GM21360 (cell line): ENCODE measurements at regions not wholly inside any gene's neighbourhood (a gene's known extent, or its start where the extent isn't known, plus 50 kb on each side); places are given as distances from the start of the nearest gene placed in this dataset.

Experiments used
- ATAC-seq: cut with Tn5 transposase; IDR thresholded peaks from one replicate; pipeline ENCODE4 v1.9.1; 2021; ENCODE audit warnings: mild to moderate bottlenecking, moderate library complexity; ENCODE audit not compliant: unreplicated experiment

DNA sequence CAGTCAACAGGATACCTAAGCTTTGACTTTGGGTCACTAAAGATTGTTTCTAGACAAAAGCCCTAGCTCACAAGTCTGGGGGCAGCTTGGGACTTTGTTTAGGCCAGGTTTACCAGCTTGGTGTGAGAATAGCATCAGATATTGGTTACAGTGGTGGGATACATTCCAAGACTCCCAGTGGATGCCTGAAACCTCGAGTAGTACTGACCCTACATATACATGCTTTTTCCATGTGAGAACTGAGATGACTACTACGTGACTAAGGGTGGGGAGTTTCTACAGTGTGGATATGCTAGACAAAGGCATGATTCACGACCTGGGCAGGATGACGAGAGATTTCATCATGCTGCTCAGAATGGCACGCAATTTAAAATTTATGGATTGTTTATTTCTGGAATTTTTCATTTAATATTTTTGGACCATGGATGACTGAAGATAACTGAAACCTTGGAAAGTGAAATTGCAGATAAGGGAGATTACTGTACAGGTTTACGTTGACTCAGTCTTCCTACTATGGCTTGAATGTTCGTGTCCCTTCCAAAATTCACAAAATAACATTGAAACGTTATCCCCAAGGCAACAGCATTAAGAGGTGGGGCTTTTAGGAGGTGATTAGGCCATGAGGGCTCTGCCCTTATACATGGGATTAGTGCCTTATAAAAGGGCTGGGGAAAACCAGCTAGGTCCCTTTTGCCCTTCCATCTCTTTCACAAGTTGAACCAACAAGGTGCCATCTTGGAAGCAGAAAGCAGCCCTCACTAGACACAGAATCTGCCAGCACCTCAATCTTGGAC is 50.2 kb upstream of the CTAGE1 start:
- ATAC-seq: no peak

DNA sequence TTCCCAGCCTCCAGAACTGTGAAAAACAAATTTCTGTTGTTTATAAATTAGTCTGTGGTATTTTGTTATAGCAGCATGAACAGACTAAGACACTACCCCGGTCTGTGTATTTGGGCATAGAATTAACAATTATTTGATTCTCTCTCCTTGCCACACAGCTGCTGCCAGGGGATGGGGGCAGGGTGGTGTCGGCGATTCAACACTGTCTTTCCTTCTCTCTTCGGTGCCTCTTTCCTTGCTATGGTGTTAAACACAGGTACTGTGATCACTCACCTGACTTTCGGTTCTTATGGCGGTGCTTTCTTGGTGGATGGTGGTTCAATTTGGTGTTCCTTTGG is 50.8 kb upstream of the CTAGE1 start:
- no peak for ATAC-seq

DNA sequence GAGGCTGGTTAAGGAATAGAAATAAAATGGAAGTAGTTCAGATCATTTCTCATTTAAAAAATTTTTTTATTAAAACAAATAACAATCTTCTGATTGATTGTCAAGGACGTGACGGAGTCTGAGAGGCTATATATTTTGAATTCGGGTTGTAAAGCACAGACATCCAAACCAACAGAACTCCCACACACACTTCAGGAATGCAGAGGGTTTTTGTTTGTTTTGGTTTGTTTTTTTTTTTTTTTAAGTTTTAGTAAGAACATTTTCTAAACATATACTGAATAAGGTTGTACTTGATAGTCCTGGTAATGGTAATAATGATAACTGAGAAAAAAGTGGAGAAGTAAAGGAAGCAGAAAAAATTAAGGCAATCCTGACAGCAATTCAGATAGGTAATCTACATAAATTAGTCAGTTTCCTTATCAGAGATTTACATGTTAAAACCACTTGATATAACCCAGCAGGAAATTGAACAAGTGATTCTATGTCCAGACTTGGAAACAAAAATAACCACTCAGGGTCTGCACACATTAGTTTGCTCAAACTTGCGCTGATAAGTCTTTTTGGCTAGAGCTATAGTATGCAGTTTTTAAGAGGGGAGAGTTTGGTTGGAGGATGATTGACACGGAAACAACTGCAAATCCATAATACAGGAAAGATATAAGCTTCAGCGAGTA is 51.5 kb upstream of the CTAGE1 start:
- ATAC-seq: no peak

DNA sequence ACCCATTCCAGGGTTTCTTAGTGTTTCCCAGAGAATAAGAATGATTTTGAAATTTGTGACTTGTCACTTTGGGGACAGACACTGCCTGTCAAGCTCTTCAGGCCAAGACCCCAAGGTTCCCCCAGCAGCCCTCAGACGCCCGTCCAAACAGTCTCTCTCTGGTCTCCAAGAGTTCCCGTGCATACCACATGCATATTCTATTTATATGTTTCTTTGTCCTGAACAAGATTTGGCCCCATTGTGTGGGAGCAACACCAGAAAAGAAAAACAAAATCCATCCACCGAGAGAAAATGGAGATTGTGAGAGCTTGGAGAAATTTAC is 52.2 kb upstream of the CTAGE1 start:
- ATAC-seq: no peak

DNA sequence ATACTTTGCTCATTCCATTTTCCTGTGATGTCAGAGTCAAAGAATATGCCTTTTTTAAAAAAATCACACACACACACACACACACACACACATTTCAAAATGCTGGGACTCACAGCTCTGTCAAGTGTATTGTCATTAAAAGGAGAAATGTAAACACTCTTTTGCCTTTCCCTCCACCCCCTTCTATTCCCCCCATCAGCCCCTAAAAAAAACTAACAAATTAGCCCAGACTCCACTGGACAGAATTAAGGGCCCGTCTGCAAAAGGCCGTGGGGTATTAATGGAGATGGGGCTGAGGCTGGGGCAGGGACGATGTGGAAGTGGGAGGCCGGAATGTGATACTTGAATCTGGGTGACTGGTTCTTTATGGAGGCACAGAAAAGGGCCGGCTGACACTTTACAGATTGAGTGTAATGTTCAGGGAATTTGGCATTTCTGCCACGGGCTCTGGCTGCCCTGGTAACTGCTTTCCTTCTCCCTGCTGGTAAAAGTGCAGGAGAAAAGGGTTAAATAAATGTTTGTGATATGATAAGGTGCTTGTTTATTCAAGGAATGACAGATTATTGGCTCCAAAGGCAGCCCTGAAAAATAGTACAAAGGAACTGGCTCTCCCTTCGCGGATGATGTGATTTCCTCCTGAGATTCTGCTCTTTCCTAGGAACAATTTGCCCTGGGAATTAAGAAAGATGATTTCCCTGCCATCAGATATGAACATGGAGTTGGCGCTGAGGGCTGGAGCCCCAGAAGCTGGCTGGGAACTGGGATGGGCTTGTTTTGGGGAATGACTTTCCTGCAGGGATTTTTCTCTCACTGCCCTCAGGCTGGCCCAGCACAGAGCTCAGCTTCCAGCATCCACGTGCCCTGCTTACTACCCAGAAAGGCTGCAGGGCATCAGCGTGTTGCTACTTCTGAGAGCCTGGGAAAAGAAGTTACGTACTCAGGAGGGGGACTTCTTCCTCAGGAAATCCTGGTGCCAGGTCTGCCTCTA is 52.8 kb upstream of the CTAGE1 start:
- ATAC-seq: no peak

DNA sequence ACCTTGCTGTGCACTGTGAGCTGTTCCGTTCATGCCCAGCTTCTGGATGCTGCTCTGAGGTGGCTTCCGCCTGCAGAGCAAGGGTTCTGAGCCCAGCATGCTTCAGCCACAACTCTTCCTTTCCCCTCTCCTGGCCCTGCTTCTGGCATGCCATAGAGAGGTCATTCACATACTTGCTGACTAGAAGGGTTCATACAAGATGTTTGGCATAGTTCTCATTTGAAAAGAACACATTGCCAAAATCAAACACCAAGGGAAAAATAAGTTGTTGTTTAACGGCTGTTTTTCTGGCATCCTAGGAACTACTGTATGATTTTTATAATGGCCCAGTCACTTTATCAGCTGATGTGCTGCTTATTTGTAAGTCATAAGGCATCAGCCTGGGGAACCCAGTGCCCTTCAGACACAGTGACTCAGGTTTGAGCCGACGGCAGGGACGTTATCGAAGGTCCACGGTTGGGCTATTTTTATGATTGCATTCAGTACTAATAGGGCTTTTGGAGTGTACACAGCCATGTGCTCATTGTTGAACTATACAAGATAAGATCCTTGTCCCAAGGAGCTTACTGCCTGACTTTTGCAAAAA is 53.9 kb upstream of the CTAGE1 start:
- no peak for ATAC-seq

DNA sequence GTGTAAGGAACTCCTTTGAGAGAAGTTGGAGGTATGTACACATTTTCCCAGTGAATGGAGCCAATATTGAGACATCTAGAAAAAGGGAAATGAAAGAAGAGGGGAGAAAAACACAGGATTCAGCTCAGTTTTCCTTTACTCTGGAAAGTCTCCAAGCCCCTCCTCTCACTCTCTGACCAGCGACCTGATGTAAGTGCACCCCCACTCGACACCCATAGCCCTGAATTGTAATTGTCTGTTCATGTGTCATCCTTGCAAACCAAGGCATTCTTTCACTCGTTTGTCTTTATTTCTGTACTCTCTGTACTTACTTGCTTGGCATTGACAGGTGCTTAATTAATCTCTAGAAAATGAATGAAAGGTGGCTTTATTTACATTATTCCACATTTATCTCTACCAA is 55.7 kb upstream of the CTAGE1 start:
- ATAC-seq: no peak

DNA sequence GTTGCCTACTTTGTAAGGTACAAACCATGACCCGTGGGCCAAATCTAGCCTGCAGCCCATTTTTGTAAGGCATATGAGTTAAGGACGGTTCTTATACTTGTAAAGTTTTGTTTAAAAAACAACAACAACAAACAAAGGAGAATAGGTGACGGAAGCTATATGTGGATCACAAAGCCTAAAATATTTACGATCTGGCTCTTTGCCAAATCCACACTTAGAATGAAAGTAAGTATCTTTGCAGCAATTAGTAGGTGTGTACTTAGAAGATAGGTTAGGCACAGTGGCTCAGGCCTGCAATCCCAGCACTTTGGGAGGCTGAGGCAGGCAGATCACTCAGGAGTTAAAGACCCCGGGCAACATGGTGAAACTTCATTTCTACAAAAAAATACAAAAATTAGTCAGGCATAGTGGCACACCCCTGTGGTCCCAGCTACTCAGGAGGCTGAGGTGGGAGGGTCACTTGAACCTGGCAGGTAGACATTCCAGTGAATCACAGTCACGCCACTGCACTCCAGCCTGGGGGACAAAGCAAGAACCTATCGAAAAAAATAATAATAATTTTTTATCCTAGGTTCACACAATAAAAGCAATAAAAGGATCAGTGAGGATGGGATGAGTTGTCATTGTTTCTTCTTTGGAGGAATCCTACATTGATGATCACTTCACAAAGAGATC is 57.8 kb upstream of the CTAGE1 start:
- no peak for ATAC-seq

DNA sequence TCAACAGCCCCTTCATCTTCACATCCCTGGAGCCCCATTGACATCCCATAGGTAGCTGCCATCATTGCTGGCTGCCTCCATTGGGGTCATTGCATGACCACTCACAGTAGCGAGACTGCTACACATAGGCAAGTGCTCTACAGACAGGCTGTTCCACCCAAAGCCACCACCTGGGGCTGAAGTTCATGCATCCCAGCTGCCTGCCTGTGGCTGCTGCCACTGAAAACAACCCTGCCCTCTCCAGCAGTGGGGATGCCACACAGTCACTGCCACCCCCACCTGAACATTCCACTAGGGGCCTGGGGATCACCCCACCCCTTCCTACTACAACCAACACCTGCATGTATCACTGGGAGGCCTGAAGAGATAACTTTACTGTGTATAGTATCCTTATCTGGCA is 59.5 kb upstream of the CTAGE1 start:
- ATAC-seq: no peak

DNA sequence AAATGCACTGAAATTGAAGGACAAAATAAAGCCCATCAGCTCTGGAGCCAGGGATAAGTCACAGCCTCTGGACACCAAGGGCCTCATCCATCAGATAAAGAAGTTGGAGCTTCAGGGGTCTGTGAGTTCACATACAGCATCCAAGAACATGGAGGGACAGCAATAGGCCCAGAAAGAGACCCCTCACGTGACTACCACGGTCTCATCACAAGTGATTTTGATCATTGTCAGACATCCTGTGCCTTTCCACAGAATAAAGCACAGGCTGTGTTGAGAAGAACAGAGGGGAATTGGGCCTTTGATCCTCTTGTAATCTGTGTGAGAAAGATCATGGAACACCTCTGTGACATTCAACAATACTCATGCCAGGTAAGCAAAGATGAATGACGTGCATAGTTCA is 65.2 kb upstream of the CTAGE1 start:
- ATAC-seq: no peak

DNA sequence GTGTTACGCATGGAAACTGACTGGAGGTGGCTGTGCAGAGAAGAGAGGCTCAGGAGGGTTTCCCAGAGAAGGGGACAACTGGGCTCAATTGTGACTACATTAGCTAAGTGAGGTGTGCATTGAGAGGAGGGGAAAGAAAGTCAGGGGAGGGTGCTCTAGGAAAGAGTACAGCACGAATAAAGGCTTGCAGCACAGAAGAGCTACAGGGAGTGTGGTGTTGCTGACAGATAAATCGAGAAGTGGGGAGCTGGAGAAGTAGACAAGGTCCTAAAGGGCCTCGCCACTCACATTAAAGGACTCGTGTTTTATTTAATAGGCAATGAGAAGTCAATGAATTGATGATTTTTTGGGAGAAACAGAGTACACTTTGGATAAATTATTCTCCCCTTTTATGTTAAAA is 65.7 kb upstream of the CTAGE1 start:
- ATAC-seq: no peak

DNA sequence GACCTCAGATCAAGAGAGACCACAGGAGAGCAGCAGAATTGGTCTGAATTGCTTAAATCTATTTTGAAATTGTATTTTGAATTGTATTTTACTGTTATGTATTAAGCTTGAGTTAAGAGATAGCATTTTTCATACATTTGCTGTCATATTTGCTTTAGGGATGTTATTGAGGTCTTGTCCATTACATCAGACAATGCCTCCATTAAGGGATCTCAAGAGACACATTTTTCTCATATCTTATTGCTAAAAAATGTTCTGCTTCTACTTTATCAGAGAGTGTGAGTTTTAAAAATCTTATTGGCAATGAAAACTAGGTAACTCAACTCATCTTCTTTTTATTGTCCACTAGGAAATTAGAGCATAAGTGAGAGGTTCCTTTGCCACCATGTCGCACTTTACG is 66.8 kb upstream of the CTAGE1 start:
- ATAC-seq: no peak

DNA sequence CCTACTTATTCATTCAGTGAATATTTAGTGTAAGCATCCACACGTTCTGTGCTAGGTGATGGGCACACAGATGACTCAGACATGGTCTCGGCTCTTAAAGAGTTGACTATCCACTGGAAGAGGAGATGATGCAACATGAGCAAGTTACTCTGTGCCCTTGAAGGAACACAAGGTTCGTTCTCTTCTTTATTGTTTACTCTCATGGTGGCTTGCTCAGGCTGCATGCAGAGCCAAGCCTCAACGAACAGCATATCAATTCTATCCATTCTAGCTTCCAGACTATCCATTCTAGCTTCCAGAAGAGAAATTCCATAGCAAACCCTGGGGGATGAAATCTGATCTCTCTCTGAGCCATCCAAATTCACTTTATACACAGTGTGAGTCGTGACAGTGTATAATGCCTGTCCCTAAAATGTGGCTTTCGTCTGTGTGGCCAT is 68.1 kb upstream of the CTAGE1 start:
- ATAC-seq: no peak

DNA sequence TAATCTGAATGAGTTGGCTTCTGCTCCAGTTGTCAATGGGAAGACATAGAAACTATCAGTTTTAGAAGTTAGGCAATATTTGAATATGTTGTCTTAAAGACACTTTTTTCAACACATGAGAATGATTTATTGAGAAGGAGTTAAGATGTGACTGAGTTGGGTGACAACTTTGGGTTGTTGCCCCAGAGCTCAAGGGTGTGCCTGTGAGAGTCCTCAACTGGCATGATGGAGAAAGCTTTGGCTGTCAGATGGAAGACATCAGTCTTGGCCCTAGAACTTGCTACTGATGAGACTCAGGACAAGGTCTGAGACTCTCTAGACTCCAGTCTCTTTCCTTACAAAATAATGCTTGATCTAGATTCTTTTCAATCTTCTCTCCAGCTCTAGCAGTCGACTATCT is 69.0 kb upstream of the CTAGE1 start:
- no peak for ATAC-seq

DNA sequence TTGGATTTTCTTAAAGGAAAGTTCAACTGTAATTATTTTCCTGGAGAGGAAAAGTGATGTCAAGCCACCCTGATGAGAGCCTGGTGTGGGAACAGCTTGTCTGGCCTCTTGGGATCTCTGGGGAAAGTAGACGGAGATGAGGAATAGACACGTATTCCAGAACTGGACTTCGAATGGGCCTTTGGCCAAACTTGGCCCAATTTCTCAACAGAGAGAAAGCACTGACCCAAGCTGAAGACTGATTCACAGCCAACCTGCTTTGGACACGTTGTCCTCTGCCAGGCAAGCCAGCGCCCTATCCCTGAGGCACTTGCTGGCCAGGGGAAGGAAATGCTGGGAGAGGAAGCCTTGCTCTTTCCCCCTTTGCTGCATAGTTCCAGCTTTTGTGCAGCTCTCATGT is 70.8 kb upstream of the CTAGE1 start:
- no peak for ATAC-seq

DNA sequence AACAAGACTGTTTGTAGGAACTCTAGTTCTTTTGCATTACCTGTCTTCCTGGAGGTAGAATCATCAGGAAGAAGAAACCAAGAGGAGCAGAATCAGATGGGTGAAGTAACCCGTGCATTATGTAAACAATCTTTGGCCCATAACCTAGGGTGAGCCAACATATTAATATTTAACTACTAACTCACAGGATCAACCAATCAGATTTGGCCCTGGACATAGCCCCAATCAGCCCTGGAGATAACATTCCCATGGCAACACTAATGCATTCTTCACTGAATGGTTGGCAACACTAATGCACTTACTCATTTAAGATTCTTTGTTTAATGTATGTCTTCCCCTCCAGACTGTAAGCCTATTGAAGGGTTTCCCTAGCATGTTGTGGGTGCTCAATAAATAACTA is 72.0 kb upstream of the CTAGE1 start:
- no peak for ATAC-seq

DNA sequence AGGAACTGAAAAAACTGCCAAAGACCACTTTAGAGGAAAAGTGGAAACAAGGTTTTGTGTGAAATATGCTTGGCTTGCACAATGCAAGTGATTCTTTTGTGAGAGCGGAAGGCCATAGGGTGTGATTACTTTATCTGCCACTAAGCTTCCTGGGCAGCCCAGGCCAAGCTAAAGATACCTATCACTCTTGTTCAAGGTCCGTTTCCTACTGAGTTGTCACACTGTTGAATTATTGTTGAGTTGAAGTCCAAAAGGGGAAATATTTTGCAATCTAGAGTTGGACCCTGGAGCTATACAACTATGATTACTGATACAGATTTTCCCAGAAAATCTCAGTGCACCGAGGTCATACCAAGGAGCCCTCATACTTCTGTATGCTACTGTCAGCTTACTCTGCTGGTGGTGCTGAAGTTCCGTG is 72.7 kb upstream of the CTAGE1 start:
- ATAC-seq: no peak

DNA sequence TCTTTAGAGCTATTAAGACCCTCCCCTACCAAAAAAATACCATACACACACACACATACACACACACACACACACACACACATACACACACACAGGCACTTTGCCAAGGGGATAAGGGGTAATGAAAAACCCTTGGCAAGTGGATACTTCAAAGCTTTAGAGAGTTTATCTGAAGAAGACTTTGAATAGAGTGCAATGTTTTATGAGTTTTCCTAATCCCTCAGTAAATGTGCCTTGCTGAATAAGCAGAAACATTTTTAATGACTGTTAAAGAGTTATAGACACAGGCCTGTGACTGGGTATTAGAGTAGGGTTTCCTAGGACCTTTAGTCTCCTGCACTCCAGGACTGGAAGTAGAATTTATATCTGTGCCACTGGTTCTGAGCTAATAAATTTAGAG is 75.5 kb upstream of the CTAGE1 start:
- no peak for ATAC-seq

DNA sequence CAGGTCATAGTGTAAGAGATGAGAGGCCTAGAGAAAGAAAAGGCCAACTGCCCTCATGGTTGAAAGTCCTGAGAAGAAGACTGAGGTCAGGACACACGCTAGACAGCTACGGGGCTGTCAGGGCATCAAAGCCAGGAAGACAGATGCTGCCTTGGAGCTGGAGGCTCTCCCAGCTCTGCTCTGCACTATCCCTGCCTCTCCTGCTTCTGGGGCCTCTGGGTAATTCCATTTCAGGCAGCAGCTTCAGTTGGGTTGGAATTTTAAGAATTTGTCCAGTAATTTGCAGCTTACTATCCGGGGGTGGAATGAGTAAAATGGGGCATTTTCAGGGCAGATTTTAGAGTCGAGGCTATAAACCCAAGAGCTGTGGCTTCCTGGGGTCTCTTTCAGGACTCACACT is 76.2 kb upstream of the CTAGE1 start:
- ATAC-seq: no peak

DNA sequence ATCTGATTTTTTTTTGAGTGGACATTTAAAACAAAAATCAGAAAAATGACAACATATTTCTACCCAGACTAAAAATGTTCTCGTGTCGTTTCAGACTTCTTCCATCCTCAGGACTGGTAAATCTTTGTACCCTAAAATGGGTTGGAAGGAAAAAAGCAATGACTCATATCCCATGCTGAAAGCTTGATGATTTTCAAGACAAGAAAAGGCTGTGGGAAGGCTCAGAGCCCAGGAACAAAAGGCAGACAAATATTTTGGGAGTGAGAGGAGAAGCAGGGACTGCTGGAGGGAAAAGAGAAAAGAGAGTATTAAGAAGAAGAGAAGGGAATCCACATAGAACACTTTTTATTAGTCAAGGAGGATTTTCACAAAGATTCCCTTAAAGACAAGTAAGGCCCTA is 77.1 kb upstream of the CTAGE1 start:
- ATAC-seq: no peak

DNA sequence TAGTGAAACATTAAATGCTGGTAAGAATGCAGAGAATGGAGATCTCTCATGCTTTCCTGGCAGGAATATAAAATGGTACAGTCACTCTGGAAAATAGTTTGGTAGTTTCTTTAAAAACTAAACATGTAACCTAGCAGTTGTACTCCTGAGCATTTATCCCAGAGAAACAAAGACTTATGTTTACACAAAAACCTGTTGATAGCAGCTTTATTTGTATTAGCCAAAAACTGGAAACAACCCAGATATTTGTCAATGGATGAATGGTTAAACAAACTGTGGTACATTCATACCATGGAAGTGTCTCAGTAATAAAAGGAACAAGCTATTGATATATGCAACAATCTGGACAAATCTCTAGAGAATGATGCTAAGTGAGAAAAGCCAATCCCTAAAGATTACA is 81.7 kb upstream of the CTAGE1 start:
- no peak for ATAC-seq
